HG03139 (cell line): ENCODE measurements at regions not wholly inside any gene's neighbourhood (a gene's known extent, or its start where the extent isn't known, plus 50 kb on each side); places are given as distances from the start of the nearest gene placed in this dataset.
"Not testable (repeated sequence)": the region's sequence is repeated elsewhere in the genome, so short reads cannot be mapped to it uniquely, and the experiment has no call there.

Source experiments
- ATAC-seq: cut with Tn5 transposase; IDR thresholded peaks from one replicate; pipeline ENCODE4 v1.9.1; 2021; ENCODE audit not compliant: unreplicated experiment

DNA sequence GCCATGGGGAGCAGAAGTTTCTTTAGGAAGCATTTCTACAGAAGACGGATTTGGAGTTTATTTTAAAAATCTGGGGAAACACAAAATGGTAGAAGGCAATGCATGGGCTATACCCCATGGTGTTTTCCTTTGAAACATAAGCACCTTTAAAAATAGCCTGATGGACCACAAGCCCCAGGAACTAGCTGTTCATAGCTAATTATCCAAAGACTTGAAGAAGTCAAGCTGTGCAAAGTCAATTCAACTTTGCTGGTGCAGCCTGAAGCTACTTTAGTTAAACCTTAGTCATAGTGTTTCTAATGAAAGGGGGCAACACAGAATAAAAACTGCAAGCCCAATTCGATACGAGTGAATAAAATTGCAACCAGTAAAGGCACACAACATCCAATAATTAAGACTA, 732.5 kb downstream of the GALC start:
- no peak for ATAC-seq

DNA sequence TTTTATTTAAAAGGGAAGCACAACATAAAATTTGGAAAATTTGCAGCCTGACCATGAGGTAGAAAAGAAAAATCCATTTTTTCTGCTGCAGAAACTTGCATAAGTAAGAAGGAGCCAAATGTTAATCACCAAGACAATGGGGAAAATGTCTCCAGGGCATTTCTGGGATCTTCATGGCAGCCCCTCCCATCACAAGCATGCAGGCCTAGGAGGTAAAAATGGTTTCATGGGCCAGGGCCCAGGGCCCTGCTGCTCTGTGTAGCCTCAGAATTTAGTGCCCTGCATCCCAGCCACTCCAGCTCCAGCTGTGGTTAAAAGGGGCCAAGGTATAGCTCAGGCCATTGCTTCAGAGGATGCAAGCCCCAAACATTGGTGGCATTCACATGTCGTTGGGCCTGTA, 735.6 kb downstream of the GALC start:
- ATAC-seq = no peak

DNA sequence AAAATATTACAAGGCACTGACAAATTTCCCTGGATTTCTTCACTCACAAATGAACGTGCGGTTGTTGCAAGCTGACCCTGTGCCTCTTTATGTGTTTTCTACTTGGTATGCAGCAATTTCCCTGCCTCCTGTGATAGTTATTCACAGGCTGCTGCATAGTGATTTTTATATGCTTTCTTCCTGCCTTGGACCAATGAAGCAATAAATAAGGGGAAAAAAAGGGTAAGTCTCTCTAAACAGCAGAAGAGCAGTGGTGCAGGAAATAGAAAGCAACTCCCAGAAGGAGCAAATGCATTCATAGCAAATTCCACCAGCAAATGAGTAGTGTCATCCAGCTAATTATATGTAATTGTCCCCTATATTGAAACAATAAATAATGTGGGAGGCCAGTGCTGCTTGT, 737.9 kb downstream of the GALC start:
- no peak for ATAC-seq

DNA sequence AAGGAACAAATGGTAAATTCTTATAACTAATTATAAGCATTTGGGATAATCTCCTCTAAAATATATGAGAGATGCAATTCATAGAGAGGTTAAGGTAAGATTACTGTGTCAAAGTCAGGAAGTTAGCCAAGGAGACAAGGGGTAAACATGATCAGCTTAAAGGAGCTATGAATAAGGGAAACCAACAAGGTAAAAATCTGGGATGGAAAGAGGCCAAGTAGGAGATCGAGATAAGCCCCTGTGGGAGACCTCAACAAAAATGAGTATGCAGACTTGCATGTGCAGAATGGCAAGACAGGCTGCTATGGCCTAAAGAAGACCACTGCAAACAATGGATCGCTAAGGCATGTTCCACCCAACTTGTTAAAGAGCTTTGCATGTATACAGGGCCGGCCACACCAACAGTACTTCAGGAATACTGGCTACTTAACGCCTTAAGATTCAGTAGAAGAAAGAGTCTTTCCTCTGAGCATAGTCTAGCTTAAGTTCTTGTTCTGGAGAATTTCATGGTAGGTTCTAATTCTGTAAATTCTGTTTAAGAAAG, 738.6 kb downstream of the GALC start:
- ATAC-seq = no peak

DNA sequence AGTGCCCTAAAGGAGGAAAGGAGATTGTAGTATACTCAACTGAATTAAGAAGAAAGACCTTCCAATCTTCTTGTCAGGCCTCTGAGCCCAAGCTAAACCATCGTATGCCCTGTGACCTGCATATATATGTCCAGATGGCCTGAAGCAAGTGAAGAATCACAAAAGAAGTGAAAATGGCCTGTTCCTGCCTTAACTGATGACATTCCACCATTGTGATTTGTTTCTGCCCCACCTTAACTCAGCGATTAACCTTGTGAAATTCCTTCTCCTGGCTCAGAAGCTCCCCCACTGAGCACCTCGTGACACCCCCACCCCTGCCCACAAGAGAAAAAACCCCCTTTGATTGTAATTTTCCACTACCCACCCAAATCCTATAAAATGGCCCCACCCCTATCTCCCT, 739.2 kb downstream of the GALC start:
- not testable (repeated sequence) for ATAC-seq

DNA sequence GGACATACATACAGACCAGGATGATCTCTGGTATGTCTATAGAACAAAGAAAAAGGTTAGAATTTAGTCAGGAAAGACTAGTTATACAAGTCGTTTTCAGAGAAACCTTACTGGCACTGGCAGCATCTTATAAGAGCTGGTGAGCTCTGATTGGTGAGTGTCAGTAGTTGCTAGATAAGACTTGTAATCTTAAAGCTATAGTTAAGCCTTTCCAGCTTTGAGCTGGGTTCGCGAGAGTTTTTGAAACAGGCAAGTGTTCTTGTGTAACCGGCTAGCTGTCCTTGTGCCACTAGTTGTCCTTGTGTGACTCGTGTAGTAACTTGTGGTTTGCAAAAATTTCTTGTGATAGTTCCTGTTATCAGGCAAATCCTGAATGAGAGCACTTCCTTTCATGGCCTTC, 740.9 kb downstream of the GALC start:
- ATAC-seq = no peak

DNA sequence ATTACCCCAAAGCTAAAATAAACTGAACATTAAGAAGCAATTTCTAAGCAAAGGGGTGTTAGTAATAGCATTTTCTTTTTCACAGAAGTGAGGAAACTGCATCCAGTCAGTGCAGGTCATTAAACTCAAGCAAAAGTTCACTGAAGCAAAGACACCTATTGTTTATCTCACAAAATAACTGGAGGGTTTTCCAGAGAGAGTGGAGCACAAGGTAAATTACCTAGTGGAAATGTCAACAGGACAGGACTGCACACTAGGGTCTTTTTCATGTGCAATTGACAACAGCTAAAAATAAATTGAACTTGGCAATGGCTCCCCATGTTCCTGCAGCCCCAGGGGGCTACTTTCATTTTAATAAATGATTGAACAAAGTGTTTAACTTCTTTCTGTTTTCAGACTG, 742.0 kb downstream of the GALC start:
- no peak for ATAC-seq

DNA sequence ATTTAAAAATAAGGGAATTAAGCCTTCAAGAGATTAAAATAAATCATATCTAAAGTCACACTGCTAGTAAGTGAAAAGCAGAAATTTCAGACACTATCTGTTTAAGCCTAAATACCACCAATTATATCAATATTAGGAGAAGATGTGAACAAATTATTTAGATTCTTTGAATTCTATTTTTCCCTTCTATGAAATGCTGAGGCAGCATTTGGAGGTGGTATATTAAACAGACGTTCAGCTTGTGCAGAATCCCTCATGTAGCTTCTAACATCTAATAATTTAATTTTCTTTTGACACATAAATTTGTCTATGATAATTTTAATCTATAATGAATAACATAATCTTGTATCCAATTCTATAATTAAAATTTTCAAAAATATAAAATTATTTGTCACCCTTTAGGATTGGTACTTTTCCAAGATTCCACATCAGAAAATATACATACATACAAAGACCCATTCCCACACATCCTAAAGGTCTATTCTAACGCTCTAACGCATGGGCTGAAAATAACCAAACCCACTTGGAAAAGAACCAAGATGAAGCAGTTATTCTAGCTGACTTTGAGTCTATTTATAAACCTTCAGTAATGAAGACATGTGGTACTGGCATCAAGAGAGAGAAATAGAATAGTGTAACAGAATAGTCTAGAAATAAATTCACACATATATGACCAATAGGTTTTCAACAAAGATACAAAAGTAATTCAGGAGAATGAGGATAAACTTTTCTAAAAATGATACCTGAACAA, 751.8 kb downstream of the GALC start:
- no peak for ATAC-seq

DNA sequence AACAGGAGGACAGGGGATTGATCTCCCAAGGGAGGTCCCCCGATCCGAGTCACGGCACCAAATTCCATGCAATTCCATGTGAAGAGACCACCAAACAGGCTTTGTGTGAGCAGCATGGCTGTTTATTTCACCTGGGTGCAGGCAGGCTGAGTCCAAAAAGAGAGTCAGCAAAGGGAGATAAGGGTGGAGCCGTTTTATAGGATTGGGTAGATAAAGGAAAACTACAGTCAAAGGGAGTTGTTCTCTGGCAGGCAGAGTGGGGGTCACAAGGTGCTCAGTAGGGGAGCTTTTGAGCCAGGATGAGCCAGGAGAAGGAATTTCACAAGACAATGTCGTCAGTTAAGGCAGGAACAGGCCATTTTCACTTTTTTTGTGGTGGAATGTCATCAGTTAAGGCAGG, 752.7 kb downstream of the GALC start:
- ATAC-seq = not testable (repeated sequence)

DNA sequence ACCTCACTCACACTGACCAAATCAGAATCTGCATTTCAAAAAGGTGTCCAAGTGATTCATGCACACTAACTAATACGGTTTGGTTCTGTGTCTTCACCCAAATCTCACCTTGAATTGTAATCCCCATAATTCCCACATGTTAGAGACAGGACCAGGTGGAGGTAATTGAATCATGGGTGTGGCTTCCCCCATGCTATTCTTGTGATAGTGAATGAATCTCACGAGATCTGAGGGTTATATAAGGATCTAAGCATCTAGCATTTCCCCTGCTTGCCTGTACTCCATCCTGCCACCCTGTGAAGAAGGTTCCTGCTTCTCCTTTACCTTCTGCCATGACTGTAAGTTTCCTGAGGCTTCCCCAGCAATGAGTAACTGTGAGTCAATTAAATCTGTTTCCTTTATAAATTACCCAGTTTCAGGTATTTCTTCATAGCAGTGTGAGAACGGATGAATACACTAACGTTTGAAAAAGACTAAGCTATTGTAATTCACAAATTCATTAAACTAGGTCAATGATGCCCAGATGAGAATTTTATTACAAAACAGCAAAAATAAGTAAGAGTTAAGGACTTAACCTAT, 759.1 kb downstream of the GALC start:
- no peak for ATAC-seq

DNA sequence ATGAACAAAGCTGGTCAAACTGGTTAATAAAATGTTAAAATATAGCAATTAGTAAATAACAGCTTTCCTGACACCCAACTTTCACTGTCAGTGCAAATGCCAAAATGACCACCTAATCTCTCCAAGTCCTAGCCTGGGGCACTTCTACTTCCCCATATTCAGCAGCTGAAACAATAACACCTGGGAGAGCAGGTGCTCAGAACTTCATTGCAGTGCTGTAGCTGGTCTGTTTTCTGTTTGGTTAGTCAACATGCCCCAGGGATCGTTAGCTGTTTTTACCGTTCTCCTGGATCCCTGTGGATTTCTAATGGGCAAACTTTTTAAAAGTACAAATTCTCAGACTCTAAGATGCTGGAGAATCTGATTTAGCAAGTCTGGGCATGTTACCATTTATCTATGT, 759.7 kb downstream of the GALC start:
- no peak for ATAC-seq

DNA sequence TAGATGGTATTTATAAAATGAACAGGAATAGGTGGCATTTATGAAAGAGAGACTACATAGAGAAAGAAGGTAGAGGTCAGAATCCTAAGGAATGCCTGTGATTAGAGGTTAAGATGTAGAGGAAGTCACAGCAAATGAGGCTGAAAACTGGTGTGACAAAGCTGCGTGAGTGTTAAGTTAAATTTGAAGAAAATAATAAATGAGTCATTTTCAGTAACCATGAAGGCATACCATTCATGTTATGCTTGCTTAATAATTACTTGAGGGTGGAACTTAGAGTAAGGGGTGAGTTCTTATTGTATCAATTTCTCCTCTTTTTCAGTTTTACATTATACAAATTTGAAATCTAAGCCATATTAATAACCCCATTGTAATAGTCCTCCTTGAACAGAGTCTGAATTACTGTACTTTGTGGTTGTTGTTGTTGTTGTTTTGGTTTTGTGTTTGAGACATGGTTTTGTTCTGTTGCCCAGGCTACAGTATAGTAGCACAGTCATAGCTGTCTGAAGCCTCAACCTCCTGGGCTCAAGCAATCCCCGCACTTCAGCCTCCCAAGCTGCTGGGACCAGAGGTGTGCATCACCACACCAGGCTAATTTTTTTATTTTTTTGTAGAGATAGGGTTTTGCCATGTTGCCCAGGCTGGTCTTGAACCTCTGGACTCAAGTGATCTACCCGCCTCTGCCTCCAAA, 761.5 kb downstream of the GALC start:
- ATAC-seq = no peak

DNA sequence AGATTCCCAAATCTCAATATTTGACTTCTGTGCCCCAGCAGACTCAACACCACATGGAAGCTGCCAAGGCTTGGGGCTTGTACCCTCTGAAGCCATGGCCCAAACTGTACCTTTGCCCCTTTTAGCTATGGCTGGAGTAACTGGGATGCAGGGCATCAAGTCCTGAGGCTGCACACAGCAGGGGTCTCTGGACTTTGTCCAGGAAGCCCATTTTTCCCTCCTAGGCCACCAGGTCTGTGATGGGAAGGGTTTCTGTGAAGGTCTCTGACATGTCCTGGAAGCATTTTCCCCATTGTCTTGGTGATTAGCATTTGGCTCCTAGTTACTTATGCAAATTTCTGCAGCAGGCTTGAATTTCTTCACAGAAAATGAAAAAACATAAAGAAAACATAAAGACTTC, 762.3 kb downstream of the GALC start:
- no peak for ATAC-seq

DNA sequence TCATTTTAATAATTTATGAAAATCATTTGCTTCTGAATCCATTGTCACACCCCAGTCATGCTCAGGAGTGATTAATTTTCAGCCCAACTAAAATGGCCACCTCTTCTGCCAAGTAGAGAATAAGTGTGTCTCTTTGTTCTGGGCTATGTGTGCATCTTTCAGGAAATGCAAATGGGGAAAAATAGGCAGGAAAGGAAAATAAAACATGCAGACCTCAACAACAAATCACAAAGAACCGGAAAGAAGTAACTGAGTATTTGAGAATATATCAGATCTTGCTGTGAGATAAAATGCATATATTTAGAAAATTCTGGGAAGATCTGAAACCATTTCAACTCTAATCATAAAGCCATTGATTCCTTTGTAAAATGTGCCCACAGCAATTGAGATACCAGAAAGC, 763.9 kb downstream of the GALC start:
- ATAC-seq = no peak

DNA sequence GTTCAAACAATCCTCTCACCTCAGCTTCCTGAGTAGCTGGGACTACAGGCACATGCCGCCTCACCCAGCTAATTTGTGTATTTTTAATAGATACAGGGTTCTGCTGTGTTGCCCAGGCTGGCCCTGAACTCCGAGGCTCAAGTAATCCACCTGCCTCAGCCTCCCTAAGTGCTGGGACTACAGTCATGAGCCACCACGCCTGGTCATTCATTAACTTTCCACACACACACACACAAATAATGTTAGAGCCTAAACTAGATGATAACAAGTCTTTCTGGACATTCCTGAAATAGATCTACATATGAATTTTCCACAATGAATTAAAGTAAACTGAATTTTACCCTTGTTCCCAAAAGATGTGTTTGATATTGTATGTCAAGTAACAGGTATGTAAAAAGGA, 776.0 kb downstream of the GALC start:
- no peak for ATAC-seq

DNA sequence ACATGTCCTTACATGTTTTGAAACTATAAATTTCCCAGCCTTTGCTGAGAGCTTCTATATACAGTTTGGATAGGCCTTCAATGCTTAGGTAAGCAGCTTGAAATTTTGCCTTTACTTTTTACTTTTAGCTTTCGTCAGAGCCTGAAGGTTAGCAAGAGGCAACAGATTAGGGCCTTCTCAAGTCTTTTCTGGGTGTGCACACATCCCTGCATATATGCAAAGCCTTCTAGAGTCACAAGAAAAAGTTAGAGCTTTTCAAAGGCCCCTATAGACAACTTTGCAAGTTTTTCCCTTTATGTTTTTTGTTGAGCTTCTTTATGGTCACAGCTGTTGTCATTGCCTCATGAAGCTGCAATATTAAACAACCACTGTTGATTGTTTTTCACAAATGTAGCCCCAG, 778.4 kb downstream of the GALC start:
- no peak for ATAC-seq

DNA sequence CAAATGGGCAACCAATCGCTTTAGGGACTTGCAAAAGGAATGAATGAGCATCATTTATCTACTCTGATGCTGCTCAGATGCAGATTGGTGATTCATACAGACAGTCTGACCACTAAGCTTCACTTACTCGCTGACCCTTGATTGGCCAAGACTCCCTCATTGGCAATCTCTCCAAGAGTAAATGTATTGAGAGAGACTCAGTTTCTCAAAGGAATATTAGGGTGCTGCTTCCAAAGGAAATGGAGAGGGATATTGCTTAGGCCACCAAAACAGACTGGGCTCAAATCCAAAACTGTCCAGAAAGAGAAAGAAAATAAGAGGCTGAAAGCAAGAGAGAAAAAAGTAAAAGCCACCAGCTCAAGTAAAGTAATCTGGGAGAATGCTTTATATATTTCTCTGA, 785.2 kb downstream of the GALC start:
- no peak for ATAC-seq

DNA sequence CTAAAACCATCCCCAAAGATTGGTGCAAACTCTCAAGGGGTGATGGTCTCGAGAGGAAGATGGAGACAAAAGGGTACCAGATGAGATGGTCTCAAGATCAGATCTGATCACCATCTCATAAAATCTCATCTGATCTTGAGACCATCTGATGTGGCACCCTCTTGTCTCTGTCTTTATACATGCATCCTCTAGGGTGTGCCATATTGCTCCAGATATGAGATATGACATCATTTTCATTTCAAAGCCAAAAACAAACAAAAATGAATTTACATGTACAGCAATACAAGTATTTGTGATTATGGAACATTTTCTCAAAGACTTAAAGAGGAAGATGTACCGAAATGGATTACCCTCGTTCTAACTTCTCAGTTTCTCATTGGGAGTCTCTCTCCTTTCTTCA, 787.2 kb downstream of the GALC start:
- ATAC-seq = no peak

DNA sequence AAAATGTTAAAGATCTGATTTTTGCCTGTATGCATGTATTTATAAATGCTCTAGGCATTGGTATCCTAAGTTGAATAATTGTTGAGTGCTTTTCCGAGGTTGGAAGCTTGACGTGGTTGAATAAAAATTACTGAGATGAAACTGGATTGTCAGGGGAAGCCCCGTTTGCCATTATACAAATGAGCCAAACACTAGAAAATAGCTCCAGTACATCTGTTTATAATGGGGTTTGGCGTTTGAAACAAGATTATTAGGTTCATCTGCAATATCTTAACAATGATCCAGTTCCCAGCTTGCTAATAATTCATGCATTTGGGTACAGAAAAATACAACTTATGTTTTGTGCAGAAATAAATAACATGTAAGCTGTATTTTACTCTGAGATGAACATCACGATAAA, 789.6 kb downstream of the GALC start:
- no peak for ATAC-seq

DNA sequence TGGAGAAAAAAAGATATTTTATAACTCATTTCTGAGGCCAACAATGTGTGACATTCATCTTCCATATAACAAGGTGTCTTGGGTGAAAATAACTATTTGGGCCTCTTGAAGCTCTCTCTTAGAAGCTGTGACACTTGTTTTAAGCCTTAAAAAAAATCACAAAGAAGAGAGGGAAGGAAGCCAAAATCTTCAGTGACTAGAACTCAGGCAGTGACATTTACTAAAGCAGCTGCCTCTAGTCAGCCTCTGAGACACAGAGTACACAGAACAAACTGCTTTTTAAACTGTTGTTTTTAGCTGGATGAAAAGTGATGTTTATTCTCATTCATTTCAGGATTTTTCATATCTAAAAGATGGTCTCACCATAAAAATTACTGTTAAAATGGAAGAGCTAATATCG, 793.6 kb downstream of the GALC start:
- ATAC-seq = no peak

DNA sequence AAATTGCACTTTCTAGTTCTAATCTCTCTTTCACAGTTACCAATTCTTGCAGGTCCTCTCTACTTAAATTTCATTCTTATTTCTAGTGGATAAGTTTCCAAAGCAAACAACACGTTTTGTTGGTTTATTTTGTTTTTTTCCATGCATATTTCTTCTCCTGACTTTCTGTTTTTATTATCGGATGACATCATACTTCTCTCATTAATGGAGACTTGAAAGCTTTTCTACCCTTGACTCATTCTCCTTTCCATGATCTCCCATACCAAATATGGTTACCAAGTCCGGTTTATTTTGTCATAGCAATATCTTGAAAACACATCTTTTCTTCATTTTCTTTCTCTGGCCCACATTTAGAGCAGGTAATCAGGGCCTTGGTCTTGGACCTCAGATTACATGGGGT, 796.5 kb downstream of the GALC start:
- no peak for ATAC-seq

DNA sequence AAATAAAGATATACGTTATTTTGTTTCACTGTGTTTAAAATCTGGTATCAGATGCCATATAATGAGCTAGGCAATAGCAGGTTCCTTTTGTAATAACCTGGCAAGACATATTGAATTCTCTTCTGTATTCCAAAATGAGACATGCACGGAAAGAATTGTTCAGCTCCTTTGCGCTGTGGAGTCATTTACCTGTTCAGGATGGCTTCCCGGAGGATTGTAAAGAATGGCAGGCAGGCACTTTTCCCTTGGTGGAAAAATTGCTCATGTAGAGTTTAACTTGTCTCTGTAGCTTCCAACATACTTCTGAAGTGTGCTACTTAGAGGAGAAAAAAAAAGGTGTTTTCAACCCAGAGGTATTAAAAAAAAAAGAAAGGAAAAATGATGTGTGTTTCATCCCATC, 805.2 kb downstream of the GALC start:
- no peak for ATAC-seq
